ENCODE measurements at regions not wholly inside any gene's neighbourhood (a gene's known extent, or its start where the extent isn't known, plus 50 kb on each side); places are given as distances from the start of the nearest gene placed in this dataset.

DNA sequence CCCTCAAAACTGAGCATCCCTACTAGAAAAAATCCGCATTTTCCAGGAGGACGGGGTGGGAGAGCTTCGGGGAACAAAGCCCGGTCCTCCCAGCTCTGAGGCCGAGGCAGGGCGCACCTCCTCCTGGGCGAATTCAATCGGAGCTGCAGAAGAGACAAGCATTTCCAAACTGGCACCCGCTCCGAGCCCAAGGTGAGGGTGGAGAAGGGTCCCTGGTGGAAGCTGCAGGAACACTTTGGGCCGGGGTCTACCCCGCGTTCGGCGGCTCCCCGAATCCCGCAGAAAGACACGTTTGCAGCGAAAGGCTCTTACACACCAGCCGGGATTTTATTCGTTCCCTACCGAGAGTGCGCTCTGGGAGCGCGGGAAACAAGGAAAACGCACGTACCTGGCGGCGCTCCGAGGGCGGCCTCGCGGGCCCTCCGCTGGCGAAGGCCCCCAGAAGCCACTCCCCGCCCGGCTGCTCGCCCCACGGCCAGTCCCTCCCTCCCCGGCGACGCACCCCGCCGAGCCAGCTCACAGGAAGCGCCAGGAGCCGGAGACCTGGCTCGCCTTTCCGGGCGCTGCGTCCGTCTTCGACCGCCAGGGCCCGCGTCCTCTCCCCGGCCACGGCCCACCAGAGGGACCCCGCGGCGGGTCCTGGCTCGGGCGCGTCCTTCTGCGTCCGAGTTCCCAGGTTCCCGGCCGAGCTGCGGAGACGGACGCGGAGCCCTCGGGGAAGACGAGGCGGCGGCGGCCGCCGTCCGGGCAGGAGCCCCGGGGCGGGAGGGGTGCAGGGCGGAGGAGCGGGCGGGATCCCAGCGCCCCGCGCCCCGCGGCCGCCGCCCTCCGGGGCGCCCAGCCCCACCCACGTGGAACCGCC, 49.8 kb upstream of the BAHCC1 start:
- peak in 1 of 4 donors; percentile 65 for DNase-seq (ENCODE audit: low read depth in 4 of 4, low spot score in 3 of 4)

Measured in right renal pelvis (tissue), 4 donors.